ENCODE measurements at regions not wholly inside any gene's neighbourhood (a gene's known extent, or its start where the extent isn't known, plus 50 kb on each side); places are given as distances from the start of the nearest gene placed in this dataset.

GRCh38 chr3:39716849-39717248 is 92.6 kb upstream of the MYRIP start:
- TF ChIP-seq CTCF (IDR thresholded peaks at IDR 0.05) (no peak), ZC3H11A (IDR thresholded peaks at IDR 0.05) (no peak), KDM5A (IDR thresholded peaks at IDR 0.05) (no peak), POLR2A (IDR thresholded peaks at IDR 0.05; ENCODE audit: low read length) (no peak), RAD21 (conservative IDR thresholded peaks at IDR 0.05 in 1 of 2, IDR thresholded peaks at IDR 0.05 in 1 of 2) (no peak), RFX5 (IDR thresholded peaks at IDR 0.05) (no peak), JUN (IDR thresholded peaks at IDR 0.05) (no peak), MAX (IDR thresholded peaks at IDR 0.05) (no peak), CEBPB (IDR thresholded peaks at IDR 0.05) (no peak), HMGXB4 (CRISPR knock-in tag; IDR thresholded peaks at IDR 0.05; ENCODE audit: borderline replicate concordance) (no peak), CHD4 (IDR thresholded peaks at IDR 0.05; ENCODE audit: borderline replicate concordance) (no peak), ELK1 (IDR thresholded peaks at IDR 0.05; ENCODE audit: low read depth, low read length) (no peak), TFCP2L1 (CRISPR knock-in tag; IDR thresholded peaks at IDR 0.05) (no peak), NFE2L2 (conservative IDR thresholded peaks at IDR 0.05; ENCODE audit: low read length) (no peak)

All from A549 (cell line).